Neural cell (in vitro differentiated cells): ENCODE measurements at regions not wholly inside any gene's neighbourhood (a gene's known extent, or its start where the extent isn't known, plus 50 kb on each side); places are given as distances from the start of the nearest gene placed in this dataset.

Experiments used
- CTCF ChIP-seq: fragments of 450-650 bp; IDR thresholded peaks from 2 replicates; pipeline ENCODE4 v1.5.1; 2014; ENCODE audit warnings: antibody characterized with exemption, mild to moderate bottlenecking, moderate library complexity; ENCODE audit not compliant: poor library complexity, severe bottlenecking
- POLR2AphosphoS5 ChIP-seq: IDR thresholded peaks from 2 replicates; pipeline ENCODE4 v1.6.1; 2012

GRCh38 chr16:51542981-51543815 is 392.1 kb upstream of the SALL1 start:
- TF ChIP-seq CTCF: no peak
- TF ChIP-seq POLR2AphosphoS5: peak; percentile 22
